Activated CD4-positive, alpha-beta T cell treated with anti-CD3 and anti-CD28 coated beads, Interleukin-2, amount 10 ng/mL, durations not matched to agents 24 days and 14 days (primary cell): ENCODE measurements at regions not wholly inside any gene's neighbourhood (a gene's known extent, or its start where the extent isn't known, plus 50 kb on each side); places are given as distances from the start of the nearest gene placed in this dataset.

Source experiments
- DNase-seq: peaks from one replicate; pipeline ENCODE4 v3.0.0; 2022
- H3K27ac Mint-ChIP-seq: one replicate; pipeline ENCODE4 v1.8.0; 2022; ENCODE audit warnings: mild to moderate bottlenecking, mixed read lengths
- H3K27me3 Mint-ChIP-seq: one replicate; pipeline ENCODE4 v1.8.0; 2022; ENCODE audit warnings: mixed read lengths
- H3K36me3 Mint-ChIP-seq: one replicate; pipeline ENCODE4 v1.8.0; 2022; ENCODE audit warnings: low read depth, mild to moderate bottlenecking, mixed read lengths
- H3K4me1 Mint-ChIP-seq: one replicate; pipeline ENCODE4 v1.8.0; 2021; ENCODE audit warnings: mixed read lengths
- H3K4me3 Mint-ChIP-seq: one replicate; pipeline ENCODE4 v1.8.0; 2022; ENCODE audit warnings: mild to moderate bottlenecking, moderate library complexity, mixed read lengths
- H3K9me3 Mint-ChIP-seq: one replicate; pipeline ENCODE4 v1.8.0; 2021; ENCODE audit warnings: mixed read lengths
- intact Hi-C: fragments of 100-400 bp; cut with micrococcal nuclease; formaldehyde crosslinking; loops from one replicate; pipeline ENCODE4 v1.15.1; 2023

DNA sequence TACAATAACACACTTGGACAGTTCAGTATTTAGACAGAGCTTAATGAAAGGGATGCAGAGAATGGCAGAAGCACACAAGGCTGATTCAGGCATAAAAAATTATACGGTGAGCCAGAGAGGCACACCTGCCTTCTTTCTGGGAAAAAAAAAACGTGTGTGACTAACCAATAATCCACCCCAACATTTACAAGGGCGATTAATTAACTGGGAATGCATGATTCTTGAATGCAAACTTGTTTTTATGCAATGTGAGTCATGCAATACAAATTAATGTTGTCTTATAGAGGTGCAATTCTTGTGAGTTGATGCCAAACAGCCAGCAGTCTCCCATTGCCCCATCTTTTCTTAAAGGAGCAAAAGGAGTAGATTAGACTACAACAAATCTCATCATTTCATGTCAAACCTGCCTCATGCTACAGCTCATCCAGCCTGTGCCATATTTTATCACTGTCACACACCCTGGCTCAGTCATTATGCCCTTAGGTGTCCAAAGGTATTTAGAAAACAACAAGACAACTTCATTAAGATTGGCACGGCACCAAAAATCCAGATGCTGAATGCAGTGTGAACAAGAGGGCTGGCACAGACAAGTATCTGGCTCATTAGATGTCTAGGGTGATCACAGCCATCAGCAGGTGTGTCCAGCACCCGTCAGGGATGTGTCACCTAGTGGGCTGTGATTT is 721.1 kb downstream of the EFNB2 start:
- Mint-ChIP-seq H3K9me3 (no peaks in the 10 kb centered on the region), H3K4me3 (no peak overlapping the region), H3K4me1 (no peaks in the 10 kb centered on the region), H3K27me3 (no peaks in the 10 kb centered on the region), H3K27ac (no peak overlapping the region), H3K36me3 (no peaks in the 10 kb centered on the region)
- intact Hi-C loops, result no loop called here
- DNase-seq, result no peak

DNA sequence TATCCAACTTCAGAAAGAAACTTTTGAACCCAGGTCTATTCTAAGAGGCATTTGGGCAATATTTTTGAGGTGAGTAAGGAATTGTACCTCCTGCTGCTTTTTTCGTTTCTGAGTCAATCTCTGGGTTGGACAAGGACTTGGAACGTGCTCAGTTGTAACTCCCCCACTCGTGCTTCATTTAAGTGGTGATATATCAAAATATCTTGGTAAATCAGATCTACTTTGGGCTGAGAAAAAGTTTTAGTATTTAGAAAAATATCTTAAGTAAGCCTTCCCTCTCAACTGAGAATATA is 728.9 kb downstream of the EFNB2 start:
- no peaks in the 10 kb centered on the region for H3K27me3 Mint-ChIP-seq
- H3K27ac Mint-ChIP-seq, result no peak overlapping the region
- intact Hi-C loops, result no loop called here
- no peak for DNase-seq
- H3K36me3 Mint-ChIP-seq, result no peaks in the 10 kb centered on the region
- H3K9me3 Mint-ChIP-seq, result no peaks in the 10 kb centered on the region
- no peak overlapping the region for H3K4me3 Mint-ChIP-seq
- H3K4me1 Mint-ChIP-seq, result no peaks in the 10 kb centered on the region

DNA sequence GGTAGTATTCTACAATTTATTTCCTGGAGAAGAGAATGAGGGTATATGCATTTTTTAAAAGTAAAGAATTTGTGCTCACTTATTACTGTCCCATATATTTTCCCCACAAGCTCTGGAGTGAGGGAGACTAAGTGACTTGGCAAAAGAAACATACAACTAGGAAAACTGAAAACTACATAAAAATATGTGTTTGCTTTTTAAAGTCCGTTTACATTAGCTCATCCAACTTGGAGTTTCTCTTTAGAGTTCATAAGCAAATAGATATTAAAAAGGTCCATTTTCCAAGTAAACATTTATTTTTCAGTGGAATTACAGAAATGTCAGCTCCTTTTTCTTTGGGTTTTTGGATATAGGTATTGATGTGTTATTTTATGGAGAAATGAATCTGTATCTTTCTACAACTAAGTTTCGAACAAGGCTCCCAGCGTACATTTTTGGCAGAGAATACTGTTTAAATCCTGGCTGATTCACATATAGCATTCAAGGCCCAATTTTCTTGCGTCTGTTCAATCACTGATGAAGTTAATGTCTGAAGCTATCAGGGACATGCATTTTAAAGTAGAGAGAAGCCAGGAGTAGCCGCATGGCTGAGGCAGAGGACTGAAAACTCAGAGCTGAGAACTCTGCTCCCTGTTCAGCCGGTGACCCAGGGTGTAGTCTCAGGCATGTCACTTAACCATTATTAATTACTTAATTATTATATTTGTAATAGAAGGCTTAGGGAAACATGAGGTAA is 729.4 kb downstream of the EFNB2 start:
- Mint-ChIP-seq H3K4me1 (no peaks in the 10 kb centered on the region), H3K4me3 (no peak overlapping the region), H3K27me3 (no peaks in the 10 kb centered on the region), H3K27ac (no peak overlapping the region), H3K36me3 (no peaks in the 10 kb centered on the region), H3K9me3 (no peaks in the 10 kb centered on the region)
- intact Hi-C loops, result no loop called here
- no peak for DNase-seq

DNA sequence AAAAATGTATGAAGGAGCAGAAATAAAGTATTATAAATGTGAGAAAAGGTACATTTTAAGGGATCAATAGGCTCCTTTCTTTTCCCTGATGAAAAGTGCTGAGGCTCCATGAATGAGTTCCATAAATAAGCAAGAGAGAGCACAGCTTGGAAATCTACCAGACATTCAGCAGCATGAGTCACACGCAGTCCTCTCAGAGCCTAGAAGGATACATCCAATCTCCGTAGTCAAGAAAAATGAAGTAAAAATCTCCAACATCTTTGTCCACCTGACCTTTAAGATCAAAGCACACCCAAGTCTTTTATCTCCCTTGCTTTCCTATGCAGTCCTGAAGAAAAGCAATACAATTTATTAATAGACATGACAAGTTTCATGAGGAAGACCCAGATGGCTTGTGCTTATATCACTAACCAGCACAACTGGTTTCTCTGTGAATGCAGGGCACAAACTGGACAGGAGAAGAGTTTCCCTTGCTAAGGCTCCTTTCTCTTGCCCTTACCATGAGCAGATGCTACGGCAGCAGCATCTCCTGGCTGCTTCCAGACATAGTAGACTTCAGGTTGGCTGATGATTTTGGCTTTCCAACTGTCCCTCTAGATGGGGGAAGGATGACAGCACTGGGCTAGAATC is 730.8 kb downstream of the EFNB2 start:
- Mint-ChIP-seq H3K27ac (no peak overlapping the region), H3K36me3 (no peaks in the 10 kb centered on the region), H3K4me1 (no peaks in the 10 kb centered on the region), H3K9me3 (no peaks in the 10 kb centered on the region), H3K4me3 (no peak overlapping the region), H3K27me3 (no peaks in the 10 kb centered on the region)
- DNase-seq, result no peak
- intact Hi-C loops, result no loop called here

DNA sequence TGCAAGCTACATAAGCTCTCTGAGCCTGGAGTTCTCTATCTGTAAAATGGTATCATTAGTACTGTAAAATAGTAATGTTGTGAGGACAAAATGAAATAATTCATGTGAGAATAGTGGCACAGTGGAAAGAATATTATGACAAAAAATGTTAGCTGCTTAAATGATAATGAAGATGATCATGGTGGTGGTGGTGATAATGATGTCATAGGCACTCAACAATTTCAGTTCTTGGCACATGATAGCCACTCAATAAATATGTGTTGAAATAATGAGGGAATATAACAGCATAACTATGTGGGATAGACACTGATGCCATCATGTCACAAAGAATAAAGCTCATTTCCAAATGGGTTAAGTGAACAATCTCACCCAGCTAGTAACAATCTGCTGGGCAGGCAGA is 736.3 kb downstream of the EFNB2 start:
- Mint-ChIP-seq H3K27ac (no peak overlapping the region), H3K36me3 (no peaks in the 10 kb centered on the region), H3K4me3 (no peak overlapping the region), H3K27me3 (no peaks in the 10 kb centered on the region), H3K9me3 (no peaks in the 10 kb centered on the region), H3K4me1 (no peaks in the 10 kb centered on the region)
- intact Hi-C loops, result no loop called here
- no peak for DNase-seq

DNA sequence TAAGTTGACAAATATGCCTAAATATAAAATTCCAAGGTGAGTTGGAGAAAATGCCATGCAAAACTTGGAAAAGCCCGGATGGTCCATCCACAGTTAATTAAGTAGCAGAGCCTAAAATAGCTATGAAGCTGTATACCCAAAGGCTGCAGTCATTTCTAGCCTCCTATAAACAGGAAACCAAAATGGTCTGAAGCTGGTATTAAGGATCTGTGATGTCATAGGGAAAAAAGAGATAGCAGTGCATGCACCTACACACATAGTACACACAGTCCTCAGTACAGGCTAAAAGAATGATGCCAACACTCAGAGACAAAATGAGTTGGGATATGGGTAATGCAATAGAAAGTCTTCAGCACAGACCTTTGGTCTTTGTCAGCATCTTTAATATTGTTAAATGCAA is 736.9 kb downstream of the EFNB2 start:
- no peaks in the 10 kb centered on the region for H3K4me1 Mint-ChIP-seq
- intact Hi-C loops, result no loop called here
- DNase-seq, result no peak
- no peak overlapping the region for H3K27ac Mint-ChIP-seq
- H3K27me3 Mint-ChIP-seq, result no peaks in the 10 kb centered on the region
- H3K4me3 Mint-ChIP-seq, result no peak overlapping the region
- H3K9me3 Mint-ChIP-seq, result no peaks in the 10 kb centered on the region
- no peaks in the 10 kb centered on the region for H3K36me3 Mint-ChIP-seq

DNA sequence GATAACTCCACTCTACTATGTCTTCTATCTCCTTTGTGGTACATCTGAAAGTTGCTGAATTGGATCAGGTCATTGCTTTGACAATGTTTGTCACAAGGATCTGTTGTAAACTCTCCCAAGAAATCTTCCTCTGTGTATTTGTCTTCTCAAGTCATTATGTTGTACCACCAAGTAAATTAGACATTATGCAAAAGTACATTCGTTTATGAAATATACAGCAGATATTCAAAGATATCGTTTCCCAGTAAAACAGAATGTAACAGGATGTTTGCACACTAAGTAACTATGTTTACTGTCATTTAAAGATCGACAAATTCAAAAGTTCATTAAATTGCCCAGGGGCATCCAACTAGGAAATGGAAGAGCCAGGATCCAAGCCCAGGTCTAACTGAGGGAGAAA is 739.4 kb downstream of the EFNB2 start:
- Mint-ChIP-seq H3K4me3 (no peak overlapping the region), H3K36me3 (no peaks in the 10 kb centered on the region), H3K27ac (no peak overlapping the region), H3K9me3 (no peaks in the 10 kb centered on the region), H3K27me3 (no peaks in the 10 kb centered on the region), H3K4me1 (no peaks in the 10 kb centered on the region)
- intact Hi-C loops, result no loop called here
- no peak for DNase-seq

DNA sequence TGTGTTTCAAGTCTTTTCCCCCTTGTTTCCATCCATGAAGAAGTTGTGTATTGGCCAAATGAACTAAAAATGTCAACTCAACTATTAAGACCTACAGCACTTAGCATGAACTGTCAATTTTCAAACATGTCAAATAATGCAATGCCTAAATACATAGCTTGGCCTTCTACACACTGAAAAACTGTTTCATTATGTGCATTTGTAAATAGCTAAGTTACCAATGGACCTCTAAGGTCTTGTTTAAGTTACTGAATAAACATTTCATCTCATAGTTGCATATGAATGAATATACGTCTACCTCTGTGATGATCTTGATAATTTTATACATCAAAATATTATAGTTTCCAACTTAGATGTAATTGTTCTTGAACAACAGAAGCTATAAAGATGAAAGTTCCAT is 744.5 kb downstream of the EFNB2 start:
- intact Hi-C loops, result no loop called here
- Mint-ChIP-seq H3K4me1 (no peaks in the 10 kb centered on the region), H3K27me3 (no peaks in the 10 kb centered on the region)

DNA sequence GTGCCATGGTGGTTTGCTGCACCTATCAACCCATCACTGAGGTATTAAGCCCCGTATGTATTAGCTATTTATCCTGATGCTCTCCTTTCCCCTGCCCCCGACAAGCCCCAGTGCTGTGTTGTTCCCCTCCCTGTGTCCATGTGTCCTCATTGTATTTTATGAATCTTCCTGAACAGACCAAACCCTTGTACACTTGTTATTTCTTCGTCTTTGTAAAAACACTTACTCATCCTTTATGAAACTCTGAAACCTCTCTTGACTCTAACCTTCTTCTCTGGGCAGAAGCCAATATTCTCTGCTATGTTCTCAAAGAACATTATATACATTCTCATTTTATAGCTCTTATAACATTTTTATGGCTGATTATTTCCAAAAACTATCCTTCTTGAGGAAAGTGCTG is 746.9 kb downstream of the EFNB2 start:
- H3K4me3 Mint-ChIP-seq, result no peak overlapping the region
- H3K4me1 Mint-ChIP-seq, result no peaks in the 10 kb centered on the region
- no peak overlapping the region for H3K27ac Mint-ChIP-seq
- H3K9me3 Mint-ChIP-seq, result no peaks in the 10 kb centered on the region
- no peak for DNase-seq
- H3K36me3 Mint-ChIP-seq, result no peaks in the 10 kb centered on the region
- intact Hi-C loops, result no loop called here
- no peaks in the 10 kb centered on the region for H3K27me3 Mint-ChIP-seq

More for the DNA sequence above, 744.5 kb downstream of the EFNB2 start:
- Mint-ChIP-seq H3K4me3 (no peak overlapping the region), H3K27ac (no peak overlapping the region), H3K36me3 (no peaks in the 10 kb centered on the region), H3K9me3 (no peaks in the 10 kb centered on the region)
- DNase-seq, result no peak

DNA sequence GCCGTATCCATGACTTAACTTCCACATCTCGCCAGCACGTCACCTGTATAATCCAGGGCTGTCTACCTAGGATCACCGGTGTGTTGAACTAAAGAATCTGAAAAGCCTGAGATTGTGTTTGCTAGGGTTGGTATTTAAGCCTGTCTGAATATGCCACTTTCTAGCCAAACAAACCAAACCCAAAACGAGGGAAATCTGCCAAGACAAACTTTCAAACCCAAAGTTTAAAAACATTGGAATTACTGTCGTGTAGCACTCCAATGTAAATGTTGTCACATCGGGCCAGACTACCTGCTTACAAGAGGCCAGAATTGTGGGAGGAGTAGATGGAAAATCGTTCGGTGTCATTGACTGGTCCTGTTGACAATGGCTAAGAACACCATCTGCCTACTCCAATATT is 747.8 kb downstream of the EFNB2 start:
- Mint-ChIP-seq H3K27ac (no peak overlapping the region), H3K27me3 (no peaks in the 10 kb centered on the region), H3K4me1 (no peaks in the 10 kb centered on the region), H3K36me3 (no peaks in the 10 kb centered on the region), H3K9me3 (no peaks in the 10 kb centered on the region), H3K4me3 (no peak overlapping the region)
- no peak for DNase-seq
- intact Hi-C loops, result no loop called here

DNA sequence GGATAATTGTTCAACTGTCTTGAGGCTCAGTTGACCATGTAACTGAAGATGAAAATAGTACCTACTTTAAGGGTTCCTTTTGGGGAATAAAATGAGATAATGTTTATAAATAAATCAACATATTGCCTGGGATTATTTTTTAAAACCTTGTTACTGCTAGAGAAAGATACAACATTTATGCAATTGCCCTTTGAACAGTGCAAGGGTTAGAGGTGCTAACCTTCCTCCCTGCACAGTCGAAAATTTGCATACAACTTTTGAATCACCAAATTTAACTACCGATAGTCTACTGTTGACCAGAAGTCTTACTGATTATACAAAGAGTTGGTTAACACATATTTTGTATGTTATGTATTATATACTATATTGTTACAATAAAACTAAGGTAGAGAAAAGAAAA is 750.0 kb downstream of the EFNB2 start:
- H3K9me3 Mint-ChIP-seq, result no peaks in the 10 kb centered on the region

DNA sequence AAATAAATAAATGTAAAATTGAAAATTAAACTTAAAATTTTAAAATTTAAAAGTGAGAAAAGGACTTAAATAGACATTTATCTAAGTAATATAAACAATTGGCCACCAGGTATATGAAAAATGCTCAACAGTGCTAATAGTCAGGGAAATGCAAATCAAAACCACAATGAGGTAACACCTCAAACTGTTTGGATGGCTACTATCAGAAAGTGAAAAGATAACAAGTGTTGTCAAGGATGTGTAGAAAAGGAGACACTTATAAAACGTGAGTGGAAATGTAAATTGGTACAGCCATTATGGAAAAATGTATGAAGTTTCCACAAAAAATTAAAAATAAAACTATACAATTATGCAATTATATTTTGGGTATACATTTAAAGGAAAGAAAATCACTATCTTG is 752.2 kb downstream of the EFNB2 start:
- H3K4me3 Mint-ChIP-seq, result no peak overlapping the region
- no peak for DNase-seq
- no peaks in the 10 kb centered on the region for H3K4me1 Mint-ChIP-seq
- intact Hi-C loops, result no loop called here
- H3K36me3 Mint-ChIP-seq, result no peaks in the 10 kb centered on the region
- H3K27ac Mint-ChIP-seq, result no peak overlapping the region
- no peaks in the 10 kb centered on the region for H3K27me3 Mint-ChIP-seq
- no peaks in the 10 kb centered on the region for H3K9me3 Mint-ChIP-seq

More for the DNA sequence above, 750.0 kb downstream of the EFNB2 start:
- Mint-ChIP-seq H3K27me3 (no peaks in the 10 kb centered on the region), H3K27ac (no peak overlapping the region), H3K4me1 (no peaks in the 10 kb centered on the region), H3K36me3 (no peaks in the 10 kb centered on the region), H3K4me3 (no peak overlapping the region)
- intact Hi-C loops, result no loop called here
- no peak for DNase-seq

DNA sequence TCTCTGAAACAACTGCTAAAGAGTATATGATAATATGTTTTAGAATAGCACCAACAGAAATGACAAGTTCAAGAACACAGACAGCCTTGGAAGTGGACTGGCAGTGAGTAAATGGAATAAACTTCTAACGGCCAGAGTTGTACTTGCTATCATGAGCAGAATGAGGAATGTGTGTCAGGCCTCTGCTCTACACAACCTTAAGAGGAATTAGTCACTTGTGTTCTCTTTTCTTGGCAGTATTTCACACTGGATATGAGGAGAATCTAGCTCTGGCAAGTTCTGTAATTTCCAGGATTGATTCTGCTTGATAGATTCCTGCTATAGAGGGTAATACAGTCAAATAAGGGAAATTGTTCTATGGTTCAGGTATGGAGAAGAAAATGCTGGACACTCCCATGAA is 757.3 kb downstream of the EFNB2 start:
- intact Hi-C loops, result no loop called here
- Mint-ChIP-seq H3K27me3 (no peaks in the 10 kb centered on the region), H3K36me3 (no peaks in the 10 kb centered on the region), H3K9me3 (no peaks in the 10 kb centered on the region), H3K27ac (no peak overlapping the region), H3K4me3 (no peak overlapping the region), H3K4me1 (no peaks in the 10 kb centered on the region)
- no peak for DNase-seq

DNA sequence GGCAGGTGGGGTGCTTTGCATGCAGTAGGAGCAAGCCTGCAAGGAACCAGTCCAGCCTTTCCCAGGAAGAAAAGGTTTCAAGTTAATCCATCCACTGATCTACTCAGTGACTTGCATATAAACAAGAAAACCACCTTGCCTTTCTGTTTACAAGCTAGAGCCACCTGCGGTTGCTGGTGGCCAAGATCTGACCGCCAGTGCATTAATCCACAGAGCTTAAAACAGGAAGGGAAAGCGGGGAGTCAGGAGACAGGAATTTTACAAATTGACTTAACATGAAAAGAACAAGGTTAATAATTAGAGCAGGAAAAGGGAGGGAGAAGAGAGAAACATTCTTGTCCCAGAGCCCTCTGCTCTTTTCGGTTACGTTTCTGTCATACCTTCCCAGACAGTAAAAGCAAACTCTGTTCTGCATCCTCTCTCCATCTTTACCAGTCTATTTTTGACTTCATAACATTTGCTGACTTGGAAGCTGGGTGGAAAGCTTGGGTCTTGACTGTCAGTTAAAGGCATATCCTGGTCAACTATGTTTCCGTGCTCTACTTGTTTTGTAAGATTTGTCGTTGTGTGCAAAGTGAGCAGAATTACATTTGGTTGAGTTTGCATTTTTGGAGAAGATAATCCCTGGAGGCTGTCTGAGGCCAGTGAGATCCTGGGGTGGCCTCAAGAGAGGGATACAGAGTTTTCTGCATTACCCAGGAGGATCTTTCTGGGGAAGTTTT is 760.6 kb downstream of the EFNB2 start:
- no peak for DNase-seq
- H3K27ac Mint-ChIP-seq, result no peak overlapping the region
- no peaks in the 10 kb centered on the region for H3K4me1 Mint-ChIP-seq
- no peaks in the 10 kb centered on the region for H3K27me3 Mint-ChIP-seq
- intact Hi-C loops, result no loop called here
- no peaks in the 10 kb centered on the region for H3K36me3 Mint-ChIP-seq
- no peak overlapping the region for H3K4me3 Mint-ChIP-seq
- H3K9me3 Mint-ChIP-seq, result no peaks in the 10 kb centered on the region
